ENCODE measurements at regions not wholly inside any gene's neighbourhood (a gene's known extent, or its start where the extent isn't known, plus 50 kb on each side); places are given as distances from the start of the nearest gene placed in this dataset.

- TF ChIP-seq EZH2 (IDR thresholded peaks at IDR 0.05; ENCODE audit: borderline replicate concordance, low read depth, low read length, severe bottlenecking) (no peak), CTCF (IDR thresholded peaks at IDR 0.05; ENCODE audit: extremely low read depth in 1 of 2, insufficient read depth in 1 of 2, low read depth in 1 of 2, low read length in 2 of 2) (no peak), POLR2A (IDR thresholded peaks at IDR 0.05; ENCODE audit: low read depth, low read length) (no peak)
These were observed 277.4 kb upstream of the PITX2 start for GRCh38 chr4:110900213-110900769.

All from endothelial cell of umbilical vein (primary cell).